ENCODE measurements at regions not wholly inside any gene's neighbourhood (a gene's known extent, or its start where the extent isn't known, plus 50 kb on each side); places are given as distances from the start of the nearest gene placed in this dataset.
A peak's percentile ranks its signal among the peaks of the same experiment; 100 is the strongest.
"Not testable (repeated sequence)": the region's sequence is repeated elsewhere in the genome, so short reads cannot be mapped to it uniquely, and the experiment has no call there.

DNA sequence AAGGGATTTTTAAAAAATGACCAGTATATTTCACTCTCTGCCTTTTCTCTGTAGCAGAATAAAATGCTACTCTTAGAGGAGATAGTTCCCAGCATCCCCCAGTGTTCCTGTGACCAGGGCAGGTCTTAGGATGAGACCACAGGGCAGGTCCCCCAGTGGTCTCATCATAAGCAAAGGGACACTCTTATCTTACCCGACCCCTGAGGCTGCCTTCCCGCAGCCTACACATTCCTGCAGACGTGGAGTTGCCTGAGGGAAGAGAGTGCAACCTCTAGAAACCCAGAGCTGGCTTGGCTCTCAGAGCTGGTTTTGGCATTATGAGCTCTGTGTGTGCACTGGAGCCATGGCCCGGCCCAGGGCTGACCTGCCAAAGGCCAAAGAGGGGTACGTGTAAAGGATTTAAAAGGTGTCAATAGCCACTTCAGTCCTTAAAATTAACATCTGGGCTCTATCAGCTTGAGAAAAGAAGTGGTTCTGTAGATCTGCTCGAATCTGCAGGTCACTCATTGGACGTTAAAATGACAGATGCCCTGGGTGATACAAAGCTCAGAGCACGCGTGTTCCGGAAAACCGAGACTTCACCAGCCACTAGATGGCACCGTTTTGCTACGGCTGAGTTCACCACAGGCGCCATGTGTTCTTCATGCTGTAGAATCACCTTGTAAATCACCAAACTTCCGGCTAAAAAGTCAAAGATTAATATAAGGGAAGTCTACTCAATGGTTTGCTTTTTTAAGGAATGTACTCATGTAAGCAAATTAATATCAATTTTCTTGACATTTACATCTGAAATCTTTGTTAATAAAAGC lies 60.4 kb upstream of the GPR31 start:
- H3K27me3 Mint-ChIP-seq (ENCODE audit: unreplicated experiment); intact Hi-C loops (cut with micrococcal nuclease; ENCODE audit: unreplicated experiment); H3K4me1 Mint-ChIP-seq (ENCODE audit: low read depth, unreplicated experiment); H3K4me3 Mint-ChIP-seq (ENCODE audit: low read depth, unreplicated experiment); H3K9me3 Mint-ChIP-seq (ENCODE audit: low read depth, unreplicated experiment); H3K36me3 Mint-ChIP-seq (ENCODE audit: insufficient read depth, unreplicated experiment); BruUV-seq (replicated peaks); H3K27ac Mint-ChIP-seq (ENCODE audit: unreplicated experiment); CTCF ChIA-PET: not testable (repeated sequence)
- DNase-seq, result peak; percentile 16

DNA sequence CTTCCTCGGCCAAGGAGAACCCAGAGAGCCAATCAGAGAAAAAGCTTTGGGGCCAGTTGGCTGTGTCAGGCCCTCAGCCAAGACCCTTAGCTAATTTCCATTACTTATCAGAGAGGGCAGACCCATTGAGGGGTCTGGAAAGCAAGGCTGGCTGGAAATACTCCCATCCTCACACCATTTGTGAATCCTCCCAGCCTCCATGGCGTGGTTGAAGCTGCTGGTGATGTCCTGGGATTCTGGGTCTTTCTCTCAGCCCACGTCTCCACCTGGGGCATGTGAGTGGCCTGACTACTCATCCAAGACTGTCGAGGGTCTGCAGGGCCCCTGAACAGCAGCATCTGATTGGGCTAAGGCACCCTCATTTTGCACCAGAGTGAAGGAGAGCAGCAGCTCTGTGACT lies 61.3 kb upstream of the GPR31 start:
- H3K4me3 Mint-ChIP-seq (ENCODE audit: low read depth, unreplicated experiment); DNase-seq; H3K36me3 Mint-ChIP-seq (ENCODE audit: insufficient read depth, unreplicated experiment); CTCF ChIA-PET; H3K27me3 Mint-ChIP-seq (ENCODE audit: unreplicated experiment); intact Hi-C loops (cut with micrococcal nuclease; ENCODE audit: unreplicated experiment); H3K9me3 Mint-ChIP-seq (ENCODE audit: low read depth, unreplicated experiment); H3K27ac Mint-ChIP-seq (ENCODE audit: unreplicated experiment); BruUV-seq (replicated peaks): not testable (repeated sequence)
- H3K4me1 Mint-ChIP-seq (ENCODE audit: low read depth, unreplicated experiment), result peaks cover 13% of the 10 kb centered on the region

DNA sequence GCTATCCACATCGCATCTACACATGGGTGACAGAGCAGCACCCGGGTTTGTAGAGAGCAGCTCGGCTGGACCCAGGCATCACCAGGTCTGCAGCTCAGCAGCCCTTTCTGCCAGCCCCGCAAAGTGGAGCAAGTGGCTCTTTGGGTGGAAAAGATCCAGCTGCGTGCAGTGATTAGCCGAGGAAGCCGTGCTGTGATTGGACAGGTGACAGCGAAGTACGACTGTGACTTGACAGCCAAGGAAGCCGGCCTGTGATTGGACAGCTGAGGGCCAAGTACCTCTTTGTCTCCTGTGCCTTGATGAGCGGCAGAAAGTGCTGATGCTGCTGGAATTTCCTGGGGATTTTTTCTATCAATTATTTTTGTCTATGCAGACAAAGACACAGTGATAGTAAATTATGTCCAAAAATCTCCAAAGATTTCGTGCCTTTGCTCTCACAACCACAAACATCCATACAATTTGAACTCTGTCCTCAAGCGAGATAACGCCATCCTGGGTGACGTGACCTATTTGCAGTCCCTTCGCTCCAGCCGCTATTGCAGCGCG lies 62.3 kb upstream of the GPR31 start:
- intact Hi-C loops (cut with micrococcal nuclease; ENCODE audit: unreplicated experiment), result loop anchor here (5.0 kb wide), 1 partner anchor 132 kb away; no protein-coding TSS in a partner anchor
- no peaks in the 10 kb centered on the region for H3K27me3 Mint-ChIP-seq (ENCODE audit: unreplicated experiment)
- TF ChIP-seq CTCF (IDR thresholded peaks at IDR 0.05; ENCODE audit: unreplicated experiment), result no peak
- H3K4me3 Mint-ChIP-seq (ENCODE audit: low read depth, unreplicated experiment), result no peak overlapping the region
- H3K36me3 Mint-ChIP-seq (ENCODE audit: insufficient read depth, unreplicated experiment), result peaks cover 6% of the 10 kb centered on the region
- H3K27ac Mint-ChIP-seq (ENCODE audit: unreplicated experiment), result peak overlapping the region; percentile 52
- CTCF ChIA-PET, result no interaction called here
- BruUV-seq (replicated peaks), result no TSS peak
- DNase-seq, result no peak
- no peaks in the 10 kb centered on the region for H3K9me3 Mint-ChIP-seq (ENCODE audit: low read depth, unreplicated experiment)
- peaks cover 18% of the 10 kb centered on the region for H3K4me1 Mint-ChIP-seq (ENCODE audit: low read depth, unreplicated experiment)

- TF ChIP-seq CTCF (IDR thresholded peaks at IDR 0.05; ENCODE audit: unreplicated experiment), result no peak
- BruUV-seq (replicated peaks), result no TSS peak
- peaks cover 6% of the 10 kb centered on the region for H3K36me3 Mint-ChIP-seq (ENCODE audit: insufficient read depth, unreplicated experiment)
- CTCF ChIA-PET, result no interaction called here
- peaks cover 18% of the 10 kb centered on the region for H3K4me1 Mint-ChIP-seq (ENCODE audit: low read depth, unreplicated experiment)
- H3K27me3 Mint-ChIP-seq (ENCODE audit: unreplicated experiment), result peaks cover 2% of the 10 kb centered on the region
- peaks cover under 1% of the 10 kb centered on the region for H3K9me3 Mint-ChIP-seq (ENCODE audit: low read depth, unreplicated experiment)
- H3K4me3 Mint-ChIP-seq (ENCODE audit: low read depth, unreplicated experiment), result no peak overlapping the region
- DNase-seq, result no peak
- intact Hi-C loops (cut with micrococcal nuclease; ENCODE audit: unreplicated experiment), result loop anchor here (5.0 kb wide), 1 partner anchor 131 kb away; no protein-coding TSS in a partner anchor
- H3K27ac Mint-ChIP-seq (ENCODE audit: unreplicated experiment), result no peak overlapping the region
Measured at GRCh38 chr6:167221400-167222201, 63.8 kb upstream of the GPR31 start.

DNA sequence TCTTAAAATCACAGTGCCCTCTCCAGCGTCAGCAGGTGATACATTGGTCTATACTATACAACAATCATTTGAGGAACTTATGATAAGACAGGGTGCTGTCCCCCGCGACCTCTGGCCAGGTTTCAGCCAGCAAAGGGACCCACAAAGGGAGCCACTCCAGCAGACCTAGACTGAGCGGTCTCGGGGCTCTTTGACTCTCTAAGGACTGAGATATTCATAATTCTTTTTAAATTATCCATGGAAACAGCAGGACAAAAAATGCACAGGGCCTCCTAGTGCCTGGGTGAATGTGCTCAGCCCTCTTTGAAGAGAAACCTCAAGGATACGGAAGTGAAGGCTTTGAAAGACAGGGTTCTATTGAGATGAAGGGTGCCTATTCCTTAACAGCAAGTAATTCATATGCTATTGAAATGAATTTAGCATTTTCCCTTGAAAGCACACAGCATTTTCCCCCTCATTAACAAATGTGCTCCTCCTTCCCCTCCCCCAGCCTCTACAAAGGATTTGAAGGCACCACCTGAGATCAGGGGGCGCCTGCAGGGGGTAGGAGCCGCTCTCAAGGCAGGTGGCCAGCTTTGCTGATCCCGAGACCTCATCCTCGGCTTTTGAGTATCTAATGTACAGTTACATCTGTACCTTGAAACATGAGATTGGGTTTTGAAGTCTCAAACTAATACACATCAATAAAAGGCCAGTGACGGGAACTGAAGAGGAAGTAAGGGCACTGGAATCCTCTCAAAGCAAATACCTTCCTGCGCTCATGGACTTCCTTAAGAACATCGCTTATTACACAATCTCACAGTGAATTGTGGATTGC lies 65.3 kb upstream of the UNC93A start:
- H3K36me3 Mint-ChIP-seq (ENCODE audit: insufficient read depth, unreplicated experiment); H3K27ac Mint-ChIP-seq (ENCODE audit: unreplicated experiment); BruUV-seq (replicated peaks); intact Hi-C loops (cut with micrococcal nuclease; ENCODE audit: unreplicated experiment); H3K4me3 Mint-ChIP-seq (ENCODE audit: low read depth, unreplicated experiment); DNase-seq; H3K9me3 Mint-ChIP-seq (ENCODE audit: low read depth, unreplicated experiment): not testable (repeated sequence)
- CTCF ChIA-PET, result interaction anchor here (0.5 to 0.6 kb wide), 2 partner anchors 125 to 618 kb away, joined by 5 read pairs; no protein-coding TSS in a partner anchor
- Mint-ChIP-seq H3K4me1 (ENCODE audit: low read depth, unreplicated experiment) (peaks cover 18% of the 10 kb centered on the region), H3K27me3 (ENCODE audit: unreplicated experiment) (peaks cover 35% of the 10 kb centered on the region)
